Cardiac fibroblast (primary cell): ENCODE measurements at regions not wholly inside any gene's neighbourhood (a gene's known extent, or its start where the extent isn't known, plus 50 kb on each side); places are given as distances from the start of the nearest gene placed in this dataset.
A peak's percentile ranks its signal among the peaks of the same experiment; 100 is the strongest.
"Not testable (repeated sequence)": the region's sequence is repeated elsewhere in the genome, so short reads cannot be mapped to it uniquely, and the experiment has no call there.

Source experiments
- DNase-seq, 2 donors: peaks; one replicate each; pipeline versions ENCODE4 v3.0.0 to v3.0.0-alpha.2; 2010; ENCODE audit warnings: low read depth in 2 of 2
- H3K4me3 ChIP-seq, 2 donors: replicated peaks in 1 of 2; 1 replicate in 1 of 2; 2 replicates in 1 of 2; pipeline ENCODE4 v1.5.1; 2011; ENCODE audit warnings: low read depth in 2 of 2, low read length in 2 of 2, mild to moderate bottlenecking in 2 of 2, moderate library complexity in 1 of 2
- TF ChIP-seq, protein P1 (sequence below): IDR thresholded peaks from one replicate; pipeline ENCODE4 v1.5.1; 2011; ENCODE audit warnings: low read depth, mild to moderate bottlenecking, low read length, inconsistent platforms

DNA sequence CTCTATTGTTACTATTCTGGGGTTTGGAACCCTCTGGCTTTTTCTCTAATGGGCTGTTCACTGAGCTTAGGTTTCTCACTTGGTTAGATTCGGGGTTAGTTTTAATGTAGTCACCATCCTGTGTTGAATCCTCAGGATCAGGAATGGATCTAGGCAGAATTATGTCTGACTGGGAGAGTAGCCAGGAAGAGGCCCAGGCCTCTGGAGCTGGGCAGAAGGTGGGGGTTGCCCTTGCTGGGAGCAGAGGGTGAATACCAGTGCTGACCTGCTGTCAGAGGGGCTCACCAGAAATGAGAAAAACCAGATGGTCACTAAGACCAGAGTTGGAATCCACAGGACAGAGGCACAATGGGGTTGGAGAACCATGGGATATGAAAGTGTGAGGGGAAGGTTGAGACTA is 126.6 kb upstream of the SLC4A4 start:
- no peak overlapping the region for H3K4me3 ChIP-seq
- TF ChIP-seq, protein P1, sequence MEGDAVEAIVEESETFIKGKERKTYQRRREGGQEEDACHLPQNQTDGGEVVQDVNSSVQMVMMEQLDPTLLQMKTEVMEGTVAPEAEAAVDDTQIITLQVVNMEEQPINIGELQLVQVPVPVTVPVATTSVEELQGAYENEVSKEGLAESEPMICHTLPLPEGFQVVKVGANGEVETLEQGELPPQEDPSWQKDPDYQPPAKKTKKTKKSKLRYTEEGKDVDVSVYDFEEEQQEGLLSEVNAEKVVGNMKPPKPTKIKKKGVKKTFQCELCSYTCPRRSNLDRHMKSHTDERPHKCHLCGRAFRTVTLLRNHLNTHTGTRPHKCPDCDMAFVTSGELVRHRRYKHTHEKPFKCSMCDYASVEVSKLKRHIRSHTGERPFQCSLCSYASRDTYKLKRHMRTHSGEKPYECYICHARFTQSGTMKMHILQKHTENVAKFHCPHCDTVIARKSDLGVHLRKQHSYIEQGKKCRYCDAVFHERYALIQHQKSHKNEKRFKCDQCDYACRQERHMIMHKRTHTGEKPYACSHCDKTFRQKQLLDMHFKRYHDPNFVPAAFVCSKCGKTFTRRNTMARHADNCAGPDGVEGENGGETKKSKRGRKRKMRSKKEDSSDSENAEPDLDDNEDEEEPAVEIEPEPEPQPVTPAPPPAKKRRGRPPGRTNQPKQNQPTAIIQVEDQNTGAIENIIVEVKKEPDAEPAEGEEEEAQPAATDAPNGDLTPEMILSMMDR: no peak
- peak in 1 of 2 donors; percentile 72 for DNase-seq

DNA sequence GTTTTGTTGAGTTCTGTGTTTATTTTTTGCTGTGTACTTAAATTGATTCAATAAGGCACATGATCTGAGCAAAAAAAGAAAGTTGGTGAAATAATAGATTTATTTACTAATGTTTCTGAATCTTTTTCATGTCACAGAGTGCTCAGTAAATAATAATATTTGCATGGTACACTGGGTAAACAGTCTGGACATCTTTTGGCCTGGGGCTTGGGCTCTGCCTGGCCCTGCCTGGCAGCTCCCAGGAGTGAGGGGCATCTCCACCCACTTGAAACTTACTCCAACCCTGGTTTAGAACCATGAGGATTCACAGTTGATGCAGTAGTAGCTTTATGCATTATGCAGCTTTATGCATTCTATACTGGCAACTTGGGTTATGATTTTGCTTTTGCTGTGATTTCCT is 124.2 kb upstream of the SLC4A4 start:
- no peak for DNase-seq
- TF ChIP-seq, protein P1: no peak
- no peak overlapping the region for H3K4me3 ChIP-seq

DNA sequence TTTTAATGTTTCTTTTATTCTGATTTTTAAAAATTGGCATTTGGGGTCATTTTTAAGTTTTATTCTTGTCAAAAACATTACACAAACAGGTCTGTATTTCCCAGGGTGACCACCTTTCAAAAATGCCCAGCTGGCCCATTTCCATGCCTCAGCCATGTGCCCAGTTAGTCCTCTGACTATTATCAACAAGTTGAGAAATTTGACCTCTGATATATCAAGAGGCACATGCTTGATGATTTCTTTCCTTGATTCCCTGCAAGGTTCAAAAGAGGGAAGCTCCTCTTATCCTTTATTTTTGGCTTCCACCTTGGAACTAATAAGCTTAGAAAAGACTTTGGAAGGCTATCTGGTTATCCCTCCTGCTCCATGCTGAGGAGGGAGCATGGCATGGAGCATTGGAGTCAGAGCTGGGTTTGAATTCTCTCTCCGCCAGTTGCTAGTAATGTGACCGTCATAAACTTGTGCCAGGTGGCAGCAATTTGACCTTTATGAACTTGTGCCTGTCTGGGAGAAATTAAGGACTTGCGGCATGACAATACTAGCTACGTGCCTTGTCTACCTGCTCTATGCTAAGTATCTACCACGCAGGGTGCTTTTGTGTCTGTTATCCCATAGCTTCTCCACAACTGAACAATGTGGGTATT is 122.4 kb upstream of the SLC4A4 start:
- DNase-seq: no peak
- TF ChIP-seq, protein P1: no peak
- no peak overlapping the region for H3K4me3 ChIP-seq

DNA sequence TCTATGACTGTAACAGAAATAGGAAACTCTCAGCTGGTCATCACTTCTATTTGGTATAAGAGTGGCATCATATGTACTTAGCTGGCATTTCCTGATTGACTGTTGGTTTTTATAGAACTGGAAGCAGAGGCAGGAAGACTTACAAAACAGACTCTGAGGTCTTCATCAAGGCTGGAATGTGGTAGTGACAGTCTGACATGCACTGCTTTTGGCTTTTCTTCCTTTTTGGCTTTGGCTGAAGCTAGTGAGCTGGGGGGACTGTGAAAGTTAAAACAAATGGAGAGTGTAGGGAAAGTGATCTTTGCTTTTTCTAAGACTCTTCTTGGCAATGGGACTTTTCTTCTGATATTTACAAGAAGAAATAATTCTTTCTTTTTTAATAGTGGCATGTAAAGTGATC is 121.1 kb upstream of the SLC4A4 start:
- no peak overlapping the region for H3K4me3 ChIP-seq
- TF ChIP-seq, protein P1: no peak
- DNase-seq: peak in 1 of 2 donors; percentile 52

DNA sequence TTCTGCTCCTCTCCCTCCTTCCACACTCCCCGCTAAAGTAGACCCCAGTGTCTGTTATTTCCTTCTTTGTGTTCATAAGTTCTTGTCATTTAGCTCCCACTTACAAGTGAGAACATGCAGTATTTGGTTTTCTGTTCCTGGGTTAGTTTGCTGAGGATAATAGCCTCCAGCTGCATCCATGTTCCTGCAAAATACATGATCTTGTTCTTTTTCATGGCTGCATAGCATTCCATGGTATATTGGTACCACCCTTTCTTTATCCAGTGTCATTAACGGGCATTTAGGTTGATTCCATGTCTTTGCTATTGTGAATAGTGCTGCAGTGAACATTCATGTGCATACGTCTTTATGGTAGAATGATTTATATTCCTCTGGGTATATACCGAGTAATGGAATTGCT is 118.0 kb upstream of the SLC4A4 start:
- not testable (repeated sequence) for H3K4me3 ChIP-seq, DNase-seq

DNA sequence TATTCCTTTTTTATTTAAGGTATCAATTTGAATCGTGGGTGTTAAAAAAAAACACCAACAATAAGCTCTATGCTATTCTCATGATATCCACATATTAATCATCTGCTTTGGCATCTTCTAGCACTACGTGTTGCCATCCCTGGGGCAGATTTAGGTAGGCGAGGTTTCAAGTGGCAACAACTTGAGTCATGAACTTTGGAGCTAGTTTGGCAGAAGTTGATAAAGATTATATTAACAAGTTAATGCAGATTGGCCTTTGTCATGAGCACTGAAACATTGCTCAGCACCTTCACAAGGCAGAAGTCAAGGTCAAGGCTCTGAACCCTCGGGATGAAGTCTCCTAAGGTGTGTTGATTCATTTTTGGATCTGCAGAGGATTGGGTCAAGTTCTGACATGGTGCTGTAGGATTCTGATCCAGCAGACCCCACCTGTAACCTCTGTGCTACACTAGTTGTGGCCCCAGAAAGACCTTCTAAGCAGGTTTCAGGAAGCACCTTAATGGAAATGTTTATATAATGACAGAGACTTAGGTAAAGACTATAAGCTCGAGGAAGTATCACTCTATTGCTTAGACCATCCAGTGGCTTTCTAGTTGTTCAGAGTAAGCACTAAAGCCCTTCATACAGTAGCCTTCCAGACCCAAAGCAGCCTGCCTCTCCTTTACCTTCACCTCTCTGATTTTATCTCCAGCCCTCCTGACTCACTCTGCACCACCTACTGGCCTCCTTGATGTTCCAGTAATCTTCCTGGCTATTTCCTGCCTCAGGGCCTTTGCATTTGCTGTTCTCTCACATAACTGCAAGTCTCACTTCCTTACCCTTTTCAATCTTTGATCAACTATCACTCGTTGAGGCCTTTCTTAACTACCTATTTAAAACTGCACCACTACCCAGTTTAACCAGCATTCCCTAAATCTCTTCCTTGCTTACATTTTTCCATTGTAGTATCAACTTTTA is 117.0 kb upstream of the SLC4A4 start:
- no peak overlapping the region for H3K4me3 ChIP-seq
- no peak for DNase-seq
- TF ChIP-seq, protein P1: no peak

DNA sequence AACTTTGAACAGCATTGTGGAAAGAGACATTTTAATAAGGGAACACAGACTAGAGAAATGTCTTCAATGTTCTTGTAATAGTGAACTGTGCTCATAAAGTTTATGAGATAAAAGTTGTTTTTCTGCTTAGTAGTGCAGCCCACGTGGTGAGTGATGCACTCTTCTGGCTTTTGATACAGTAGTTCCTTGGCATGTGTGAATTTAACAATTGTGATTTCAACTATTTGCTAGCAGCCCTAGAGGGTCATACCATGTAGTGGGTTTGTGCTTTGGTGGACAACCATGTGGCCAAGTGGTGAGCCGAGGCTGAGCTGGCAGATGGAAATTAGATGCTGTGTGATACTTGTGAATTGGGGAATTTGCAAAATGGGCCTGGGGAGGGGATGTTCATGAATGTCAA is 116.2 kb upstream of the SLC4A4 start:
- DNase-seq: no peak
- no peak overlapping the region for H3K4me3 ChIP-seq
- TF ChIP-seq, protein P1: no peak
